ENCODE measurements at regions not wholly inside any gene's neighbourhood (a gene's known extent, or its start where the extent isn't known, plus 50 kb on each side); places are given as distances from the start of the nearest gene placed in this dataset.

GRCh38 chr16:62664566-62664965 is 628.3 kb upstream of the CDH8 start:
- TF ChIP-seq CTCF (IDR thresholded peaks at IDR 0.05) (no peak), POLR2A (IDR thresholded peaks at IDR 0.05) (no peak)

Measured in transverse colon (tissue), 3 donors.